ENCODE measurements at regions not wholly inside any gene's neighbourhood (a gene's known extent, or its start where the extent isn't known, plus 50 kb on each side); places are given as distances from the start of the nearest gene placed in this dataset.

DNA sequence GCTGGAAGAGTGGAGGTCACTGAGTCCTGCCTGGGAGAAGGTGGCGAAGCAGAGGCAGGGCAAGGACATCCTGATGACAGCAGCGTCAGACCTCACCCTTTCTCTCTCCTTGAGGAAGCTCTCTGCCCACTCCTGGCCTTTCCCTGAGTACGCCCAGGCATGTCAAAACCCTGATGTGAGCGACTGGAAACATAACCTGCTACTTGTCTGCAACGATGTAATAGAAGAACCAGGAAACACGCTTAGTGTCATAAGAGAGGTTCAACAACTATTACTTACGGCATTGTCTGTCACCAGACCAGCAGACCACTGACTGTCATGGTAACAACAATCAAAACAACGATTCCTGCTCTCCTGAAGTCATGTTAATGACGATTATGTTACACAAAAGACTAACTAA lies 152.4 kb downstream of the ACTL7B start:
- no peak overlapping the region for H3K9ac ChIP-seq (ENCODE audit: low read depth in 1 of 2, low read length in 2 of 2)
- TF ChIP-seq FOXA1 (IDR thresholded peaks at IDR 0.05), result no peak
- H3K9me3 ChIP-seq (ENCODE audit: control insufficient read depth in 4 of 4, low read length in 3 of 4), result no peaks in the 10 kb centered on the region
- WGBS, result 81% methylated on average over 9 of the region's 9 CpGs
- no peak overlapping the region for H3K4me3 ChIP-seq (ENCODE audit: low read depth in 1 of 3, low read length in 3 of 3)
- no peaks in the 10 kb centered on the region for H3K4me1 ChIP-seq (ENCODE audit: control insufficient read depth in 4 of 4, insufficient read depth in 4 of 4, low read length in 3 of 4)
- no peaks in the 10 kb centered on the region for H3K36me3 ChIP-seq (ENCODE audit: control insufficient read depth in 4 of 4, insufficient read depth in 3 of 4, low read depth in 1 of 4, low read length in 3 of 4)
- no peak for DNase-seq (ENCODE audit: low spot score)
- no peak overlapping the region for H3K27ac ChIP-seq (ENCODE audit: low read depth in 1 of 2, low read length in 2 of 2)
- no peaks in the 10 kb centered on the region for H3K27me3 ChIP-seq (ENCODE audit: control insufficient read depth in 4 of 4, insufficient read depth in 4 of 4, low read length in 3 of 4)

GRCh38 chr9:108702681-108703080 lies 153.1 kb downstream of the ACTL7B start:
- Histone ChIP-seq H3K36me3 (ENCODE audit: control insufficient read depth in 4 of 4, insufficient read depth in 3 of 4, low read depth in 1 of 4, low read length in 3 of 4) (no peaks in the 10 kb centered on the region), H3K4me1 (ENCODE audit: control insufficient read depth in 4 of 4, insufficient read depth in 4 of 4, low read length in 3 of 4) (no peaks in the 10 kb centered on the region), H3K9me3 (ENCODE audit: control insufficient read depth in 4 of 4, low read length in 3 of 4) (no peaks in the 10 kb centered on the region), H3K9ac (ENCODE audit: low read depth in 1 of 2, low read length in 2 of 2) (no peak overlapping the region), H3K27ac (ENCODE audit: low read depth in 1 of 2, low read length in 2 of 2) (no peak overlapping the region), H3K27me3 (ENCODE audit: control insufficient read depth in 4 of 4, insufficient read depth in 4 of 4, low read length in 3 of 4) (no peaks in the 10 kb centered on the region), H3K4me3 (ENCODE audit: low read depth in 1 of 3, low read length in 3 of 3) (no peak overlapping the region)
- WGBS, result 81% methylated on average over 4 of the region's 4 CpGs
- DNase-seq (ENCODE audit: low spot score), result no peak
- TF ChIP-seq, protein P1, sequence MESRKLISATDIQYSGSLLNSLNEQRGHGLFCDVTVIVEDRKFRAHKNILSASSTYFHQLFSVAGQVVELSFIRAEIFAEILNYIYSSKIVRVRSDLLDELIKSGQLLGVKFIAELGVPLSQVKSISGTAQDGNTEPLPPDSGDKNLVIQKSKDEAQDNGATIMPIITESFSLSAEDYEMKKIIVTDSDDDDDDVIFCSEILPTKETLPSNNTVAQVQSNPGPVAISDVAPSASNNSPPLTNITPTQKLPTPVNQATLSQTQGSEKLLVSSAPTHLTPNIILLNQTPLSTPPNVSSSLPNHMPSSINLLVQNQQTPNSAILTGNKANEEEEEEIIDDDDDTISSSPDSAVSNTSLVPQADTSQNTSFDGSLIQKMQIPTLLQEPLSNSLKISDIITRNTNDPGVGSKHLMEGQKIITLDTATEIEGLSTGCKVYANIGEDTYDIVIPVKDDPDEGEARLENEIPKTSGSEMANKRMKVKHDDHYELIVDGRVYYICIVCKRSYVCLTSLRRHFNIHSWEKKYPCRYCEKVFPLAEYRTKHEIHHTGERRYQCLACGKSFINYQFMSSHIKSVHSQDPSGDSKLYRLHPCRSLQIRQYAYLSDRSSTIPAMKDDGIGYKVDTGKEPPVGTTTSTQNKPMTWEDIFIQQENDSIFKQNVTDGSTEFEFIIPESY (IDR thresholded peaks at IDR 0.05), result no peak
- no peak for TF ChIP-seq SP1 (IDR thresholded peaks at IDR 0.05)
- no peak for TF ChIP-seq JUND (IDR thresholded peaks at IDR 0.05)
- TF ChIP-seq TAF1 (conservative IDR thresholded peaks at IDR 0.05), result no peak
- no peak for TF ChIP-seq NR2F2 (IDR thresholded peaks at IDR 0.05)
- no peak for TF ChIP-seq CTCF (IDR thresholded peaks at IDR 0.05; ENCODE audit: low read depth, low read length, missing input control)
- TF ChIP-seq MAX (IDR thresholded peaks at IDR 0.05), result no peak
- no peak for TF ChIP-seq YY1 (IDR thresholded peaks at IDR 0.05)
- TF ChIP-seq RAD21 (IDR thresholded peaks at IDR 0.05), result no peak
- TF ChIP-seq, protein P2, sequence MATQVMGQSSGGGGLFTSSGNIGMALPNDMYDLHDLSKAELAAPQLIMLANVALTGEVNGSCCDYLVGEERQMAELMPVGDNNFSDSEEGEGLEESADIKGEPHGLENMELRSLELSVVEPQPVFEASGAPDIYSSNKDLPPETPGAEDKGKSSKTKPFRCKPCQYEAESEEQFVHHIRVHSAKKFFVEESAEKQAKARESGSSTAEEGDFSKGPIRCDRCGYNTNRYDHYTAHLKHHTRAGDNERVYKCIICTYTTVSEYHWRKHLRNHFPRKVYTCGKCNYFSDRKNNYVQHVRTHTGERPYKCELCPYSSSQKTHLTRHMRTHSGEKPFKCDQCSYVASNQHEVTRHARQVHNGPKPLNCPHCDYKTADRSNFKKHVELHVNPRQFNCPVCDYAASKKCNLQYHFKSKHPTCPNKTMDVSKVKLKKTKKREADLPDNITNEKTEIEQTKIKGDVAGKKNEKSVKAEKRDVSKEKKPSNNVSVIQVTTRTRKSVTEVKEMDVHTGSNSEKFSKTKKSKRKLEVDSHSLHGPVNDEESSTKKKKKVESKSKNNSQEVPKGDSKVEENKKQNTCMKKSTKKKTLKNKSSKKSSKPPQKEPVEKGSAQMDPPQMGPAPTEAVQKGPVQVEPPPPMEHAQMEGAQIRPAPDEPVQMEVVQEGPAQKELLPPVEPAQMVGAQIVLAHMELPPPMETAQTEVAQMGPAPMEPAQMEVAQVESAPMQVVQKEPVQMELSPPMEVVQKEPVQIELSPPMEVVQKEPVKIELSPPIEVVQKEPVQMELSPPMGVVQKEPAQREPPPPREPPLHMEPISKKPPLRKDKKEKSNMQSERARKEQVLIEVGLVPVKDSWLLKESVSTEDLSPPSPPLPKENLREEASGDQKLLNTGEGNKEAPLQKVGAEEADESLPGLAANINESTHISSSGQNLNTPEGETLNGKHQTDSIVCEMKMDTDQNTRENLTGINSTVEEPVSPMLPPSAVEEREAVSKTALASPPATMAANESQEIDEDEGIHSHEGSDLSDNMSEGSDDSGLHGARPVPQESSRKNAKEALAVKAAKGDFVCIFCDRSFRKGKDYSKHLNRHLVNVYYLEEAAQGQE (IDR thresholded peaks at IDR 0.05), result no peak

- WGBS, result 82% methylated on average over 1 of the region's 1 CpG
- no peaks in the 10 kb centered on the region for H3K27me3 ChIP-seq (ENCODE audit: control insufficient read depth in 4 of 4, insufficient read depth in 4 of 4, low read length in 3 of 4)
- TF ChIP-seq HNF4A (conservative IDR thresholded peaks at IDR 0.05), result no peak
- no peak for TF ChIP-seq NR2F2 (IDR thresholded peaks at IDR 0.05)
- no peak for TF ChIP-seq CTCF (IDR thresholded peaks at IDR 0.05; ENCODE audit: low read depth, low read length, missing input control)
- TF ChIP-seq FOXA2 (IDR thresholded peaks at IDR 0.05), result no peak
- no peak for TF ChIP-seq ATF3 (IDR thresholded peaks at IDR 0.05)
- no peak for TF ChIP-seq YY1 (IDR thresholded peaks at IDR 0.05)
- TF ChIP-seq HNF4G (IDR thresholded peaks at IDR 0.05), result no peak
- TF ChIP-seq RXRA (IDR thresholded peaks at IDR 0.05), result no peak
Measured at GRCh38 chr9:108698801-108699200, 157.0 kb downstream of the ACTL7B start.

More at GRCh38 chr9:108698801-108699200, 157.0 kb downstream of the ACTL7B start:
- Histone ChIP-seq H3K9ac (ENCODE audit: low read depth in 1 of 2, low read length in 2 of 2) (no peak overlapping the region), H3K9me3 (ENCODE audit: control insufficient read depth in 4 of 4, low read length in 3 of 4) (peaks cover 6 to 19% (median 9%) of the 10 kb centered on the region in 4 donors), H3K4me3 (ENCODE audit: low read depth in 1 of 3, low read length in 3 of 3) (no peak overlapping the region), H3K4me1 (ENCODE audit: control insufficient read depth in 4 of 4, insufficient read depth in 4 of 4, low read length in 3 of 4) (no peaks in the 10 kb centered on the region), H3K27ac (ENCODE audit: low read depth in 1 of 2, low read length in 2 of 2) (no peak overlapping the region), H3K36me3 (ENCODE audit: control insufficient read depth in 4 of 4, insufficient read depth in 3 of 4, low read depth in 1 of 4, low read length in 3 of 4) (no peaks in the 10 kb centered on the region)
- DNase-seq (ENCODE audit: low spot score), result no peak
